NCI-H2227 (cell line): ENCODE measurements at regions not wholly inside any gene's neighbourhood (a gene's known extent, or its start where the extent isn't known, plus 50 kb on each side); places are given as distances from the start of the nearest gene placed in this dataset.

Source experiments
- DNase-seq: peaks from one replicate; lab custom pipeline; 2025; ENCODE audit not compliant: unreplicated experiment; lab: John Stamatoyannopoulos, UW

GRCh38 chr18:40420675-40421074 lies 1534.4 kb upstream of the PIK3C3 start:
- no peak for DNase-seq

- DNase-seq, result no peak
Observed at GRCh38 chr18:40417501-40417900, 1537.5 kb upstream of the PIK3C3 start.

- DNase-seq, result no peak
Observed at GRCh38 chr18:40415821-40416220, 1539.2 kb upstream of the PIK3C3 start.

GRCh38 chr18:40415176-40415791 lies 1539.8 kb upstream of the PIK3C3 start:
- no peak for DNase-seq

GRCh38 chr18:40414155-40414754 lies 1540.8 kb upstream of the PIK3C3 start:
- peak; percentile 35 for DNase-seq

- peak; percentile 77 for DNase-seq
Observed at GRCh38 chr18:40413160-40413559, 1541.9 kb upstream of the PIK3C3 start.

- DNase-seq, result no peak
Observed at GRCh38 chr18:40412410-40412809, 1542.6 kb upstream of the PIK3C3 start.

GRCh38 chr18:40407909-40408308 lies 1547.1 kb upstream of the PIK3C3 start:
- DNase-seq, result no peak

- DNase-seq, result no peak
Observed at GRCh38 chr18:40404284-40404683, 1550.8 kb upstream of the PIK3C3 start.

- no peak for DNase-seq
Observed at GRCh38 chr18:40402052-40402451, 1553.0 kb upstream of the PIK3C3 start.

GRCh38 chr18:40388121-40388520 lies 1566.9 kb upstream of the PIK3C3 start:
- no peak for DNase-seq

- no peak for DNase-seq
Observed at GRCh38 chr18:40387130-40387787, 1567.8 kb upstream of the PIK3C3 start.

- no peak for DNase-seq
Observed at GRCh38 chr18:40382197-40382596, 1572.8 kb upstream of the PIK3C3 start.

- DNase-seq, result no peak
Observed at GRCh38 chr18:40380686-40381439, 1574.2 kb upstream of the PIK3C3 start.

- no peak for DNase-seq
Observed at GRCh38 chr18:40375837-40376236, 1579.2 kb upstream of the PIK3C3 start.

GRCh38 chr18:40371673-40372072 lies 1583.4 kb upstream of the PIK3C3 start:
- no peak for DNase-seq

- DNase-seq, result no peak
Observed at GRCh38 chr18:40367576-40367975, 1587.5 kb upstream of the PIK3C3 start.

- no peak for DNase-seq
Observed at GRCh38 chr18:40366521-40366920, 1588.5 kb upstream of the PIK3C3 start.

- no peak for DNase-seq
Observed at GRCh38 chr18:40365526-40365925, 1589.5 kb upstream of the PIK3C3 start.

GRCh38 chr18:40360558-40360957 lies 1594.5 kb upstream of the PIK3C3 start:
- DNase-seq, result no peak

GRCh38 chr18:40357536-40357935 lies 1597.5 kb upstream of the PIK3C3 start:
- no peak for DNase-seq

GRCh38 chr18:40356168-40356567 lies 1598.9 kb upstream of the PIK3C3 start:
- DNase-seq, result no peak
